ENCODE measurements at regions not wholly inside any gene's neighbourhood (a gene's known extent, or its start where the extent isn't known, plus 50 kb on each side); places are given as distances from the start of the nearest gene placed in this dataset.
"Not testable (repeated sequence)": the region's sequence is repeated elsewhere in the genome, so short reads cannot be mapped to it uniquely, and the experiment has no call there.

- FAIRE-seq; DNase-seq (ENCODE audit: low spot score): not testable (repeated sequence)
These were observed 664.6 kb downstream of the NUP35 start for GRCh38 chr2:183788796-183789195.

GRCh38 chr2:183792165-183792924, 668.1 kb downstream of the NUP35 start:
- DNase-seq (ENCODE audit: low spot score); FAIRE-seq: not testable (repeated sequence)

GRCh38 chr2:183798535-183798934, 674.3 kb downstream of the NUP35 start:
- FAIRE-seq (no peak), DNase-seq (ENCODE audit: low spot score) (no peak)

- no peak for FAIRE-seq
- DNase-seq (ENCODE audit: low spot score): no peak
These were observed 675.5 kb downstream of the NUP35 start for GRCh38 chr2:183799761-183800160.

GRCh38 chr2:183803596-183803995, 679.4 kb downstream of the NUP35 start:
- DNase-seq (ENCODE audit: low spot score): no peak

GRCh38 chr2:183807870-183808269, 683.6 kb downstream of the NUP35 start:
- FAIRE-seq: no peak

More at GRCh38 chr2:183803596-183803995, 679.4 kb downstream of the NUP35 start:
- FAIRE-seq: no peak

GRCh38 chr2:183809404-183809803, 685.2 kb downstream of the NUP35 start:
- FAIRE-seq (no peak), DNase-seq (ENCODE audit: low spot score) (no peak)

More at GRCh38 chr2:183807870-183808269, 683.6 kb downstream of the NUP35 start:
- no peak for DNase-seq (ENCODE audit: low spot score)

GRCh38 chr2:183811281-183811680, 687.0 kb downstream of the NUP35 start:
- no peak for FAIRE-seq
- no peak for DNase-seq (ENCODE audit: low spot score)

GRCh38 chr2:183812091-183812490, 687.8 kb downstream of the NUP35 start:
- DNase-seq (ENCODE audit: low spot score) (no peak), FAIRE-seq (no peak)

GRCh38 chr2:183825710-183826109, 701.5 kb downstream of the NUP35 start:
- DNase-seq (ENCODE audit: low spot score) (no peak), FAIRE-seq (no peak)

- FAIRE-seq: no peak
- DNase-seq (ENCODE audit: low spot score): no peak
These were observed 705.7 kb downstream of the NUP35 start for GRCh38 chr2:183829931-183830330.

GRCh38 chr2:183837157-183837556, 712.9 kb downstream of the NUP35 start:
- FAIRE-seq (no peak), DNase-seq (ENCODE audit: low spot score) (no peak)

- FAIRE-seq: no peak
These were observed 714.1 kb downstream of the NUP35 start for GRCh38 chr2:183838295-183838694.

GRCh38 chr2:183840061-183840584, 715.9 kb downstream of the NUP35 start:
- FAIRE-seq (no peak), DNase-seq (ENCODE audit: low spot score) (no peak)

More at GRCh38 chr2:183838295-183838694, 714.1 kb downstream of the NUP35 start:
- no peak for DNase-seq (ENCODE audit: low spot score)

- not testable (repeated sequence) for DNase-seq (ENCODE audit: low spot score); FAIRE-seq
These were observed 725.6 kb downstream of the NUP35 start for GRCh38 chr2:183849826-183850225.

GRCh38 chr2:183859129-183859528, 734.9 kb downstream of the NUP35 start:
- DNase-seq (ENCODE audit: low spot score) (no peak), FAIRE-seq (no peak)

GRCh38 chr2:183866666-183867065, 731.7 kb upstream of the ZNF804A start:
- no peak for FAIRE-seq
- DNase-seq (ENCODE audit: low spot score): no peak

- DNase-seq (ENCODE audit: low spot score): no peak
- no peak for FAIRE-seq
These were observed 731.1 kb upstream of the ZNF804A start for GRCh38 chr2:183867206-183867605.

GRCh38 chr2:183868153-183868552, 730.2 kb upstream of the ZNF804A start:
- no peak for FAIRE-seq
- DNase-seq (ENCODE audit: low spot score): no peak

GRCh38 chr2:183868707-183869106, 729.6 kb upstream of the ZNF804A start:
- no peak for FAIRE-seq

GRCh38 chr2:183872131-183872530, 726.2 kb upstream of the ZNF804A start:
- FAIRE-seq: no peak

More at GRCh38 chr2:183868707-183869106, 729.6 kb upstream of the ZNF804A start:
- no peak for DNase-seq (ENCODE audit: low spot score)

GRCh38 chr2:183881978-183882377, 716.4 kb upstream of the ZNF804A start:
- DNase-seq (ENCODE audit: low spot score): no peak

More at GRCh38 chr2:183872131-183872530, 726.2 kb upstream of the ZNF804A start:
- no peak for DNase-seq (ENCODE audit: low spot score)

More at GRCh38 chr2:183881978-183882377, 716.4 kb upstream of the ZNF804A start:
- FAIRE-seq: no peak

All from RCC 7860 (cell line).